ENCODE measurements at regions not wholly inside any gene's neighbourhood (a gene's known extent, or its start where the extent isn't known, plus 50 kb on each side); places are given as distances from the start of the nearest gene placed in this dataset.
"Not testable (repeated sequence)": the region's sequence is repeated elsewhere in the genome, so short reads cannot be mapped to it uniquely, and the experiment has no call there.

- no peak overlapping the region for H3K4me3 ChIP-seq (ENCODE audit: low read length)
- no peak for TF ChIP-seq CTCF (IDR thresholded peaks at IDR 0.05; ENCODE audit: insufficient read depth, low read depth, low read length, missing control alignments)
- peak; percentile 35 for DNase-seq (ENCODE audit: low read depth)
Measured at GRCh38 chr18:59848002-59848401, 51.8 kb upstream of the PMAIP1 start.

- DNase-seq (ENCODE audit: low read depth), result not testable (repeated sequence)
Measured at GRCh38 chr18:59847491-59847846, 52.3 kb upstream of the PMAIP1 start.

GRCh38 chr18:59846814-59847490, 52.8 kb upstream of the PMAIP1 start:
- H3K4me3 ChIP-seq (ENCODE audit: low read length), result no peak overlapping the region
- DNase-seq (ENCODE audit: low read depth), result peak; percentile 73
- no peak for TF ChIP-seq CTCF (IDR thresholded peaks at IDR 0.05; ENCODE audit: insufficient read depth, low read depth, low read length, missing control alignments)

More at GRCh38 chr18:59847491-59847846, 52.3 kb upstream of the PMAIP1 start:
- not testable (repeated sequence) for H3K4me3 ChIP-seq (ENCODE audit: low read length)

GRCh38 chr18:59842947-59843346, 56.8 kb upstream of the PMAIP1 start:
- H3K4me3 ChIP-seq (ENCODE audit: low read length), result no peak overlapping the region
- DNase-seq (ENCODE audit: low read depth), result peak; percentile 19
- TF ChIP-seq CTCF (IDR thresholded peaks at IDR 0.05; ENCODE audit: insufficient read depth, low read depth, low read length, missing control alignments), result no peak

GRCh38 chr18:59839931-59840685, 59.7 kb upstream of the PMAIP1 start:
- DNase-seq (ENCODE audit: low read depth), result no peak
- H3K4me3 ChIP-seq (ENCODE audit: low read length), result no peak overlapping the region
- no peak for TF ChIP-seq CTCF (IDR thresholded peaks at IDR 0.05; ENCODE audit: insufficient read depth, low read depth, low read length, missing control alignments)

- DNase-seq (ENCODE audit: low read depth), result no peak
- no peak for TF ChIP-seq CTCF (IDR thresholded peaks at IDR 0.05; ENCODE audit: insufficient read depth, low read depth, low read length, missing control alignments)
- no peak overlapping the region for H3K4me3 ChIP-seq (ENCODE audit: low read length)
Measured at GRCh38 chr18:59839246-59839645, 60.5 kb upstream of the PMAIP1 start.

- peak; percentile 78 for DNase-seq (ENCODE audit: low read depth)
- H3K4me3 ChIP-seq (ENCODE audit: low read length), result no peak overlapping the region
- peak; percentile 98 for TF ChIP-seq CTCF (IDR thresholded peaks at IDR 0.05; ENCODE audit: insufficient read depth, low read depth, low read length, missing control alignments)
Measured at GRCh38 chr18:59837586-59837985, 62.2 kb upstream of the PMAIP1 start.
